ENCODE measurements at regions not wholly inside any gene's neighbourhood (a gene's known extent, or its start where the extent isn't known, plus 50 kb on each side); places are given as distances from the start of the nearest gene placed in this dataset.

GRCh38 chrX:46446727-46447378 lies 98.4 kb downstream of the ZNF674 start (continued):
- 0 out of 2 replicates have a peak, but pooled peaks have one; percentile 54 for TF ChIP-seq MYPOP (CRISPR knock-in tag; IDR thresholded peaks at IDR 0.05)
- no peak for TF ChIP-seq ZNF576 (CRISPR knock-in tag; IDR thresholded peaks at IDR 0.05)
- no peak for TF ChIP-seq ZNF18 (CRISPR knock-in tag; IDR thresholded peaks at IDR 0.05; ENCODE audit: insufficient replicate concordance)
- TF ChIP-seq ZBTB26 (CRISPR knock-in tag; IDR thresholded peaks at IDR 0.05; ENCODE audit: borderline replicate concordance), result no peak
- no peak for TF ChIP-seq TBX2 (CRISPR knock-in tag; IDR thresholded peaks at IDR 0.05; ENCODE audit: borderline replicate concordance)
- TF ChIP-seq POLR2AphosphoS5 (IDR thresholded peaks at IDR 0.05; ENCODE audit: low read depth, low read length), result peak; percentile 69
- TF ChIP-seq ZNF143 (CRISPR knock-in tag; IDR thresholded peaks at IDR 0.05), result peak; percentile 80
- no peak for TF ChIP-seq ZNF777 (CRISPR knock-in tag; IDR thresholded peaks at IDR 0.05)
- no peak for TF ChIP-seq ZBTB7A (CRISPR knock-in tag; IDR thresholded peaks at IDR 0.05)
- no peak for TF ChIP-seq SKIL (CRISPR knock-in tag; IDR thresholded peaks at IDR 0.05; ENCODE audit: borderline replicate concordance)
- TF ChIP-seq ERF (CRISPR knock-in tag; IDR thresholded peaks at IDR 0.05), result 0 out of 2 replicates have a peak, but pooled peaks have one; percentile 15
- TF ChIP-seq ZNF383 (CRISPR knock-in tag; IDR thresholded peaks at IDR 0.05; ENCODE audit: borderline replicate concordance), result no peak
- TF ChIP-seq SALL1 (CRISPR knock-in tag; IDR thresholded peaks at IDR 0.05), result peak; percentile 26; the same call in 1 of the 2 replicates
- peak; percentile 87 for TF ChIP-seq TAF1 (CRISPR knock-in tag; IDR thresholded peaks at IDR 0.05)
- TF ChIP-seq RCOR2 (CRISPR knock-in tag; IDR thresholded peaks at IDR 0.05), result no peak
- 0 out of 2 replicates have a peak, but pooled peaks have one; percentile 26 for TF ChIP-seq IRF2 (CRISPR knock-in tag; IDR thresholded peaks at IDR 0.05)
- TF ChIP-seq PBX2 (CRISPR knock-in tag; IDR thresholded peaks at IDR 0.05), result no peak
- peak; percentile 58 for TF ChIP-seq PHF20 (CRISPR knock-in tag; IDR thresholded peaks at IDR 0.05)
- TF ChIP-seq ZSCAN22 (CRISPR knock-in tag; IDR thresholded peaks at IDR 0.05), result no peak
- TF ChIP-seq ZFP91 (CRISPR knock-in tag; IDR thresholded peaks at IDR 0.05; ENCODE audit: borderline replicate concordance), result peak; percentile 51; the same call in 1 of the 2 replicates
- TF ChIP-seq FOSL1 (CRISPR knock-in tag; IDR thresholded peaks at IDR 0.05; ENCODE audit: borderline replicate concordance), result no peak
